Ishikawa (cell line): ENCODE measurements at regions not wholly inside any gene's neighbourhood (a gene's known extent, or its start where the extent isn't known, plus 50 kb on each side); places are given as distances from the start of the nearest gene placed in this dataset.

Source experiments
- CEBPB ChIP-seq: IDR thresholded peaks from 2 replicates; pipeline ENCODE4 v1.6.1; 2012
- CREB1 ChIP-seq: IDR thresholded peaks from 2 replicates; pipeline ENCODE4 v1.6.1; 2012; ENCODE audit warnings: low read depth
- EP300 ChIP-seq: IDR thresholded peaks from 2 replicates; pipeline ENCODE4 v1.6.1; 2012; ENCODE audit warnings: borderline replicate concordance
- FOXM1 ChIP-seq: IDR thresholded peaks from 2 replicates; pipeline ENCODE4 v1.6.1; 2012; ENCODE audit warnings: low read depth, borderline replicate concordance
- MAX ChIP-seq: IDR thresholded peaks from 2 replicates; pipeline ENCODE4 v1.6.1; 2012
- NFIC ChIP-seq: IDR thresholded peaks from 2 replicates; pipeline ENCODE4 v1.6.1; 2012
- REST ChIP-seq: IDR thresholded peaks from 2 replicates; pipeline ENCODE4 v1.6.1; 2012; ENCODE audit warnings: low read depth, mild to moderate bottlenecking
- TAF1 ChIP-seq: IDR thresholded peaks from 2 replicates; pipeline ENCODE4 v1.6.1; 2012; ENCODE audit warnings: low read depth, mild to moderate bottlenecking
- TCF12 ChIP-seq: IDR thresholded peaks from 2 replicates; pipeline ENCODE4 v1.6.1; 2012; ENCODE audit warnings: low read depth
- TEAD4 ChIP-seq: IDR thresholded peaks from 2 replicates; pipeline ENCODE4 v1.6.1; 2012
- YY1 ChIP-seq: IDR thresholded peaks from 2 replicates; pipeline ENCODE4 v1.6.1; 2012; ENCODE audit warnings: low read depth
- TF ChIP-seq, protein P1 (sequence below): IDR thresholded peaks from 2 replicates; pipeline ENCODE4 v1.6.1; 2012

DNA sequence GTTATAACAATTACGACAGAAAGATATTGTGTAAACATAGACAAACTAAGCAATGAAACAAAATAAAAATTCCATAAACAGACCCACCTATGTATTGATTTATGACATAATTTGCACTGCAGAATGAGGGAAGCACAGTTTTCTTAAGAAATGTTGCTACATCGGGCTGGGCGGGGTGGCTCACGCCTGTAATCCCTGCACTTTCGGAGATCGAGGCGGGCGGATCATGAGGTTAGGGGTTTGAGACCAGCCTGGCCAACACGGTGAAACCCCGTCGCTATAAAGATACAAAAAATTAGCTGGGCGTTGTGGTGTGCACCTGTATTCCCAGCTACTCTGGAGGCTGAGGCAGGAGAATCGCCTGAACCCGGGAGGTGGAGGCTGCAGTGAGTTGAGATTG is 1344.4 kb upstream of the WWC1 start:
- TF ChIP-seq CEBPB (no peak), MAX (no peak), TEAD4 (no peak), FOXM1 (no peak), REST (no peak), TAF1 (no peak), EP300 (no peak), TCF12 (no peak), CREB1 (no peak), YY1 (no peak), NFIC (no peak)
- TF ChIP-seq, protein P1, sequence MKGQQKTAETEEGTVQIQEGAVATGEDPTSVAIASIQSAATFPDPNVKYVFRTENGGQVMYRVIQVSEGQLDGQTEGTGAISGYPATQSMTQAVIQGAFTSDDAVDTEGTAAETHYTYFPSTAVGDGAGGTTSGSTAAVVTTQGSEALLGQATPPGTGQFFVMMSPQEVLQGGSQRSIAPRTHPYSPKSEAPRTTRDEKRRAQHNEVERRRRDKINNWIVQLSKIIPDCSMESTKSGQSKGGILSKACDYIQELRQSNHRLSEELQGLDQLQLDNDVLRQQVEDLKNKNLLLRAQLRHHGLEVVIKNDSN = no peak
